GM12892 (cell line): ENCODE measurements at regions not wholly inside any gene's neighbourhood (a gene's known extent, or its start where the extent isn't known, plus 50 kb on each side); places are given as distances from the start of the nearest gene placed in this dataset.
"Not testable (repeated sequence)": the region's sequence is repeated elsewhere in the genome, so short reads cannot be mapped to it uniquely, and the experiment has no call there.

Source experiments
- POLR2A ChIP-seq: IDR thresholded peaks from 2 replicates; pipeline ENCODE4 v1.6.1; 2011; ENCODE audit warnings: low read depth, low read length, control low read depth
- POLR2AphosphoS5 ChIP-seq: IDR thresholded peaks from 2 replicates; pipeline ENCODE4 v1.6.1; 2011; ENCODE audit warnings: low read depth, low read length, control low read depth

DNA sequence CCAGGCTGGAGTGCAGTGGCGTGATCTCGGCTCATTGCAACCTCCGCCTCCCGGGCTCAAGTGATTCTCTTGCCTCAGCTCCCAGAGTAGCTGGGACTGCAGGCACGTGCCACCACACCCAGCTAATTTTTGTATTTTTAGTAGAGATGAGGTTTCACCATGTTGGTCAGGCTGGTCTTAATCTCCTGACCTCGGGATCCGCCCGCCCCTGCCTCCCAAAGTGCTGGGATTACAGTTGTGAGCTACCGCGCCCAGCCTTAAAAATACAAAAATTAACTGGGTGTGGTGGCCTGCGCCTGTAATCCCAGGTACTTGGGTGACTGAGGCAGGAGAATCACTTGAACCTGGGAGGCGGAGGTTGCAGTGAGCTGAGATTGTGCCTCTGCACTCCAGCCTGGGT, 89.4 kb downstream of the UTRN start:
- TF ChIP-seq POLR2AphosphoS5, POLR2A: not testable (repeated sequence)
